Uterus (tissue), 2 donors: ENCODE measurements at regions not wholly inside any gene's neighbourhood (a gene's known extent, or its start where the extent isn't known, plus 50 kb on each side); places are given as distances from the start of the nearest gene placed in this dataset.

ENCODE experiments used
- POLR2A ChIP-seq, 2 donors: fragments of 450-650 bp; IDR thresholded peaks; one replicate each; pipeline ENCODE4 v1.6.1; 2016; ENCODE audit warnings: antibody characterized with exemption in 2 of 2, mild to moderate bottlenecking in 1 of 2, moderate library complexity in 1 of 2
- TF ChIP-seq, protein P1 (sequence below), 4 experiments: fragments of 200-600 bp in 2 of 4; fragments of 450-650 bp in 2 of 4; sonication (generic) in 2 of 4; IDR thresholded peaks; one replicate each; pipeline ENCODE4 v1.5.1; 2016 to 2019; ENCODE audit warnings: antibody characterized with exemption in 4 of 4, mild to moderate bottlenecking in 2 of 4, moderate library complexity in 1 of 4

DNA sequence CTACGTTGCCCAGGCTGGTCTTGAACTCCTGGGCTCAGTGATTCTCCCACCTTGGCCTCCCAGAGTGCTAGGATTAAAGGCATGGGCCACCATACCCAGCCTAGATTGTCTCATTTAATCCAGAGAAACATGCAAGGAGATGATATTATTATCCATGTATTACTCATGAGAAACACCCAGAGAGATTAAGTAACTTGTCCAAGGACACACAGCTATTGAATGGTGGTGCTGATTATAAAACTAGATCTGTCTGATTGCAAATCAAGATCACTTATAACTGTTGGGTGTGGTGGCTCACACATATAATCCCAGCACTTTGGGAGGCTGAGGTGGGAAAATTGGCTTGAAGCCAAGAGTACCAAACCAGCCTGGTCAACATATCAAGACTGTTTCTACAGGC is 94.4 kb upstream of the ZNF217 start:
- TF ChIP-seq, protein P1, sequence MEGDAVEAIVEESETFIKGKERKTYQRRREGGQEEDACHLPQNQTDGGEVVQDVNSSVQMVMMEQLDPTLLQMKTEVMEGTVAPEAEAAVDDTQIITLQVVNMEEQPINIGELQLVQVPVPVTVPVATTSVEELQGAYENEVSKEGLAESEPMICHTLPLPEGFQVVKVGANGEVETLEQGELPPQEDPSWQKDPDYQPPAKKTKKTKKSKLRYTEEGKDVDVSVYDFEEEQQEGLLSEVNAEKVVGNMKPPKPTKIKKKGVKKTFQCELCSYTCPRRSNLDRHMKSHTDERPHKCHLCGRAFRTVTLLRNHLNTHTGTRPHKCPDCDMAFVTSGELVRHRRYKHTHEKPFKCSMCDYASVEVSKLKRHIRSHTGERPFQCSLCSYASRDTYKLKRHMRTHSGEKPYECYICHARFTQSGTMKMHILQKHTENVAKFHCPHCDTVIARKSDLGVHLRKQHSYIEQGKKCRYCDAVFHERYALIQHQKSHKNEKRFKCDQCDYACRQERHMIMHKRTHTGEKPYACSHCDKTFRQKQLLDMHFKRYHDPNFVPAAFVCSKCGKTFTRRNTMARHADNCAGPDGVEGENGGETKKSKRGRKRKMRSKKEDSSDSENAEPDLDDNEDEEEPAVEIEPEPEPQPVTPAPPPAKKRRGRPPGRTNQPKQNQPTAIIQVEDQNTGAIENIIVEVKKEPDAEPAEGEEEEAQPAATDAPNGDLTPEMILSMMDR (IDR thresholded peaks at IDR 0.05) = no peak
- no peak for TF ChIP-seq POLR2A (IDR thresholded peaks at IDR 0.05)
